WI38 (cell line): ENCODE measurements at regions not wholly inside any gene's neighbourhood (a gene's known extent, or its start where the extent isn't known, plus 50 kb on each side); places are given as distances from the start of the nearest gene placed in this dataset.

Experiments used
- H3K4me3 ChIP-seq: 2 replicates; pipeline ENCODE4 v1.5.1; 2011; ENCODE audit warnings: low read depth, mild to moderate bottlenecking, control low read depth, low read length
- TF ChIP-seq, protein P1 (sequence below): IDR thresholded peaks from 2 replicates; pipeline ENCODE4 v1.5.1; 2012; ENCODE audit warnings: low read depth, mild to moderate bottlenecking, control low read depth, low read length

GRCh38 chr2:150571121-150571520, 83.7 kb upstream of the RND3 start:
- TF ChIP-seq, protein P1, sequence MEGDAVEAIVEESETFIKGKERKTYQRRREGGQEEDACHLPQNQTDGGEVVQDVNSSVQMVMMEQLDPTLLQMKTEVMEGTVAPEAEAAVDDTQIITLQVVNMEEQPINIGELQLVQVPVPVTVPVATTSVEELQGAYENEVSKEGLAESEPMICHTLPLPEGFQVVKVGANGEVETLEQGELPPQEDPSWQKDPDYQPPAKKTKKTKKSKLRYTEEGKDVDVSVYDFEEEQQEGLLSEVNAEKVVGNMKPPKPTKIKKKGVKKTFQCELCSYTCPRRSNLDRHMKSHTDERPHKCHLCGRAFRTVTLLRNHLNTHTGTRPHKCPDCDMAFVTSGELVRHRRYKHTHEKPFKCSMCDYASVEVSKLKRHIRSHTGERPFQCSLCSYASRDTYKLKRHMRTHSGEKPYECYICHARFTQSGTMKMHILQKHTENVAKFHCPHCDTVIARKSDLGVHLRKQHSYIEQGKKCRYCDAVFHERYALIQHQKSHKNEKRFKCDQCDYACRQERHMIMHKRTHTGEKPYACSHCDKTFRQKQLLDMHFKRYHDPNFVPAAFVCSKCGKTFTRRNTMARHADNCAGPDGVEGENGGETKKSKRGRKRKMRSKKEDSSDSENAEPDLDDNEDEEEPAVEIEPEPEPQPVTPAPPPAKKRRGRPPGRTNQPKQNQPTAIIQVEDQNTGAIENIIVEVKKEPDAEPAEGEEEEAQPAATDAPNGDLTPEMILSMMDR: no peak
- no peak overlapping the region for H3K4me3 ChIP-seq

DNA sequence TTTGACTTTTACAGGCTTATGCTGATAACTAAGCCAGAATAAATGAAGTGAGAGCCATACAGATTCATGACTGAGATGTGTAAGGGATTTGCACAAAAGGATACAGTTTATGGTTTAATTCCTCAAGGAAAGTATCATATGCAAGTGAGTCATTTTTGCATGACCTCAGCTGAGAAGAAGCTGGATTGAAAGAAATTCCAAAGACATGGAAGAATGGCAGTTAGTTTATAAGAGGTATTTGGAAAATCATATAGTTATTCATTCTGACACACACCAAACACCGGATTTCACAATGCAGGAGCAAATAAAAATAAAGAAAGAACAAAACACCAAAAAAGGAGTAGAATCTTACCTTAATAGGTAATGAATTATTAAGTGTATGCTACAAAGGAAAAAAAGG, 83.2 kb upstream of the RND3 start:
- TF ChIP-seq, protein P1: no peak

GRCh38 chr2:150569761-150570160, 82.3 kb upstream of the RND3 start:
- TF ChIP-seq, protein P1: no peak
- H3K4me3 ChIP-seq: no peak overlapping the region

More for the DNA sequence above, 83.2 kb upstream of the RND3 start:
- H3K4me3 ChIP-seq: no peak overlapping the region

- TF ChIP-seq, protein P1: no peak
- H3K4me3 ChIP-seq: no peak overlapping the region
Observed at GRCh38 chr2:150567771-150568301, 80.4 kb upstream of the RND3 start.

GRCh38 chr2:150566289-150566688, 78.8 kb upstream of the RND3 start:
- H3K4me3 ChIP-seq: no peak overlapping the region
- TF ChIP-seq, protein P1: no peak

DNA sequence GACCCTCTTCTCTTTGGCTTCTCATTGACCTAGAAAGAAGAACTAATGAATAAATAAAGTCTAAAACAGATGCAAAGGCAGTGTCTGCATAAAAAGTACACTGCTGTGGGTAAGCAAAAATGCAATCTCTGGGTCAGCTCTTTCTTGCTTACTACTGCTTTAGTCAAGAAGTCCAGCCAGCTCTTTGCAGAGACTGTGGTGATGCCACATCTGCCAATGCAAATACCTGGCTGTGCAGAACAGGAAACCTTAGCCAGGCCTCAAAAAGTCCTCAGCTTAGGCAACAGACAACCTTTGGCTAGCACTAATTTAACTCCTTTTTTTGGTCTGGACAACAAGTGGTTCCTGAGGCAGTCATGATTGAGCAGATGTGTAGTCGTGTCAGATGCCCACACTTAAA, 73.6 kb upstream of the RND3 start:
- no peak overlapping the region for H3K4me3 ChIP-seq
- TF ChIP-seq, protein P1: no peak

GRCh38 chr2:150557020-150557600, 69.6 kb upstream of the RND3 start:
- H3K4me3 ChIP-seq: no peak overlapping the region
- TF ChIP-seq, protein P1: no peak
